Suprapubic skin (tissue), 4 donors: ENCODE measurements at regions not wholly inside any gene's neighbourhood (a gene's known extent, or its start where the extent isn't known, plus 50 kb on each side); places are given as distances from the start of the nearest gene placed in this dataset.

Experiments used
- DNase-seq, 2 donors: peaks; one replicate each; pipeline ENCODE4 v3.0.0-alpha.2; 2019; ENCODE audit warnings: low spot score in 2 of 2
- H3K27ac ChIP-seq: fragments of 200-600 bp; sonication (generic); one replicate; pipeline ENCODE4 v1.5.1; 2019
- H3K27me3 ChIP-seq: fragments of 200-600 bp; sonication (generic); one replicate; pipeline ENCODE4 v1.5.1; 2019
- H3K36me3 ChIP-seq: fragments of 200-600 bp; sonication (generic); one replicate; pipeline ENCODE4 v1.5.1; 2019
- H3K4me1 ChIP-seq: fragments of 200-600 bp; sonication (generic); one replicate; pipeline ENCODE4 v1.5.1; 2019
- H3K4me3 ChIP-seq: fragments of 200-600 bp; sonication (generic); one replicate; pipeline ENCODE4 v1.5.1; 2019; ENCODE audit warnings: mild to moderate bottlenecking
- H3K9me3 ChIP-seq: fragments of 200-600 bp; sonication (generic); one replicate; pipeline ENCODE4 v1.5.1; 2019
- CTCF ChIP-seq, 2 donors: fragments of 200-600 bp in 1 of 2; fragments of 450-650 bp in 1 of 2; sonication (generic) in 1 of 2; IDR thresholded peaks; one replicate each; pipeline ENCODE4 v1.5.1; 2016 to 2019; ENCODE audit warnings: antibody characterized with exemption in 2 of 2, mild to moderate bottlenecking in 1 of 2, moderate library complexity in 1 of 2
- EP300 ChIP-seq: sonication (generic); formaldehyde crosslinking; IDR thresholded peaks from one replicate; pipeline ENCODE4 v1.6.1; 2017; ENCODE audit warnings: antibody characterized with exemption
- POLR2A ChIP-seq, 2 donors: fragments of 450-650 bp; IDR thresholded peaks; one replicate each; pipeline ENCODE4 v1.6.1; 2017; ENCODE audit warnings: antibody characterized with exemption in 2 of 2, mild to moderate bottlenecking in 2 of 2, moderate library complexity in 2 of 2
- POLR2AphosphoS5 ChIP-seq, 3 donors: sonication (generic); formaldehyde crosslinking; IDR thresholded peaks; one replicate each; pipeline ENCODE4 v1.6.1; 2017; ENCODE audit warnings: antibody characterized with exemption in 3 of 3
- WGBS: methylation state at CpG from one replicate; pipeline ENCODE4 v1.1.5; 2018; 5-methylcytosine and 5-hydroxymethylcytosine counted together

- H3K27ac ChIP-seq = no peak overlapping the region
- no peaks in the 10 kb centered on the region for H3K36me3 ChIP-seq
- peaks cover 3% of the 10 kb centered on the region for H3K4me1 ChIP-seq
- no peaks in the 10 kb centered on the region for H3K9me3 ChIP-seq
- no peak for DNase-seq
- TF ChIP-seq POLR2AphosphoS5 (IDR thresholded peaks at IDR 0.05) (no peak), POLR2A (IDR thresholded peaks at IDR 0.05) (no peak), CTCF (IDR thresholded peaks at IDR 0.05) (no peak), EP300 (no peak)
- WGBS = 41% methylated on average over 4 of the region's 4 CpGs
- no peak overlapping the region for H3K4me3 ChIP-seq
- no peaks in the 10 kb centered on the region for H3K27me3 ChIP-seq
Observed at GRCh38 chr16:55964923-55965475, 89.8 kb upstream of the CES5A start.

- no peak for DNase-seq
- TF ChIP-seq CTCF (IDR thresholded peaks at IDR 0.05) = no peak
- TF ChIP-seq POLR2A (IDR thresholded peaks at IDR 0.05) = no peak
- WGBS = 66% methylated on average over 5 of the region's 5 CpGs
Observed at GRCh38 chr16:55955845-55956244, 80.7 kb upstream of the CES5A start.

GRCh38 chr16:55955424-55955823 lies 80.3 kb upstream of the CES5A start:
- H3K4me3 ChIP-seq = no peak overlapping the region
- H3K36me3 ChIP-seq = no peaks in the 10 kb centered on the region
- no peaks in the 10 kb centered on the region for H3K4me1 ChIP-seq
- H3K27ac ChIP-seq = no peak overlapping the region
- H3K27me3 ChIP-seq = no peaks in the 10 kb centered on the region
- TF ChIP-seq EP300 (no peak), POLR2A (IDR thresholded peaks at IDR 0.05) (no peak), POLR2AphosphoS5 (IDR thresholded peaks at IDR 0.05) (no peak), CTCF (IDR thresholded peaks at IDR 0.05) (no peak)
- DNase-seq = no peak
- H3K9me3 ChIP-seq = no peaks in the 10 kb centered on the region
- WGBS = 84% methylated on average over 4 of the region's 4 CpGs

More at GRCh38 chr16:55955845-55956244, 80.7 kb upstream of the CES5A start:
- Histone ChIP-seq H3K27ac (no peak overlapping the region), H3K4me3 (no peak overlapping the region), H3K27me3 (no peaks in the 10 kb centered on the region), H3K36me3 (no peaks in the 10 kb centered on the region), H3K9me3 (no peaks in the 10 kb centered on the region), H3K4me1 (no peaks in the 10 kb centered on the region)

GRCh38 chr16:55954906-55955305 lies 79.7 kb upstream of the CES5A start:
- no peaks in the 10 kb centered on the region for H3K9me3 ChIP-seq
- no peaks in the 10 kb centered on the region for H3K4me1 ChIP-seq
- DNase-seq = no peak
- H3K27ac ChIP-seq = no peak overlapping the region
- H3K4me3 ChIP-seq = no peak overlapping the region
- 67% methylated on average over 2 of the region's 2 CpGs for WGBS
- no peaks in the 10 kb centered on the region for H3K27me3 ChIP-seq
- no peaks in the 10 kb centered on the region for H3K36me3 ChIP-seq
- TF ChIP-seq CTCF (IDR thresholded peaks at IDR 0.05) = no peak
- TF ChIP-seq EP300 = no peak
- TF ChIP-seq POLR2A (IDR thresholded peaks at IDR 0.05) = no peak
- TF ChIP-seq POLR2AphosphoS5 (IDR thresholded peaks at IDR 0.05) = no peak

- WGBS = 47% methylated on average over 1 of the region's 1 CpG
Observed at GRCh38 chr16:55949518-55949917, 74.3 kb upstream of the CES5A start.

More at GRCh38 chr16:55949518-55949917, 74.3 kb upstream of the CES5A start:
- Histone ChIP-seq H3K4me3 (no peak overlapping the region), H3K4me1 (no peaks in the 10 kb centered on the region), H3K36me3 (no peaks in the 10 kb centered on the region), H3K27me3 (no peaks in the 10 kb centered on the region), H3K9me3 (no peaks in the 10 kb centered on the region), H3K27ac (no peak overlapping the region)
- no peak for DNase-seq
- no peak for TF ChIP-seq CTCF (IDR thresholded peaks at IDR 0.05)
- no peak for TF ChIP-seq POLR2AphosphoS5 (IDR thresholded peaks at IDR 0.05)
- no peak for TF ChIP-seq POLR2A (IDR thresholded peaks at IDR 0.05)
- no peak for TF ChIP-seq EP300
